ENCODE measurements at regions not wholly inside any gene's neighbourhood (a gene's known extent, or its start where the extent isn't known, plus 50 kb on each side); places are given as distances from the start of the nearest gene placed in this dataset.

GRCh38 chrX:7789200-7789599 lies 53.8 kb upstream of the VCX start:
- Histone ChIP-seq H3K4me1 (ENCODE audit: control insufficient read depth in 1 of 2, insufficient read depth in 2 of 2, low read length in 2 of 2) (no peaks in the 10 kb centered on the region), H3K9me3 (ENCODE audit: control insufficient read depth in 1 of 2, low read length in 2 of 2) (no peaks in the 10 kb centered on the region), H3K27ac (ENCODE audit: low read depth, low read length) (no peak overlapping the region), H3K27me3 (ENCODE audit: control insufficient read depth in 1 of 2, insufficient read depth in 2 of 2, low read length in 2 of 2) (no peaks in the 10 kb centered on the region), H3K4me3 (ENCODE audit: low read depth in 1 of 2, low read length in 2 of 2) (no peak overlapping the region), H3K36me3 (ENCODE audit: control insufficient read depth in 1 of 2, insufficient read depth in 2 of 2, low read length in 2 of 2) (no peaks in the 10 kb centered on the region), H3K9ac (ENCODE audit: low read depth in 1 of 2, low read length in 2 of 2) (no peak overlapping the region)

GRCh38 chrX:7788334-7788733 lies 54.6 kb upstream of the VCX start:
- Histone ChIP-seq H3K27me3 (ENCODE audit: control insufficient read depth in 1 of 2, insufficient read depth in 2 of 2, low read length in 2 of 2) (no peaks in the 10 kb centered on the region), H3K4me3 (ENCODE audit: low read depth in 1 of 2, low read length in 2 of 2) (no peak overlapping the region), H3K4me1 (ENCODE audit: control insufficient read depth in 1 of 2, insufficient read depth in 2 of 2, low read length in 2 of 2) (no peaks in the 10 kb centered on the region), H3K9me3 (ENCODE audit: control insufficient read depth in 1 of 2, low read length in 2 of 2) (no peaks in the 10 kb centered on the region), H3K9ac (ENCODE audit: low read depth in 1 of 2, low read length in 2 of 2) (no peak overlapping the region), H3K27ac (ENCODE audit: low read depth, low read length) (no peak overlapping the region), H3K36me3 (ENCODE audit: control insufficient read depth in 1 of 2, insufficient read depth in 2 of 2, low read length in 2 of 2) (no peaks in the 10 kb centered on the region)

- no peaks in the 10 kb centered on the region for H3K27me3 ChIP-seq (ENCODE audit: control insufficient read depth in 1 of 2, insufficient read depth in 2 of 2, low read length in 2 of 2)
- H3K27ac ChIP-seq (ENCODE audit: low read depth, low read length), result no peak overlapping the region
- no peak overlapping the region for H3K9ac ChIP-seq (ENCODE audit: low read depth in 1 of 2, low read length in 2 of 2)
- no peaks in the 10 kb centered on the region for H3K36me3 ChIP-seq (ENCODE audit: control insufficient read depth in 1 of 2, insufficient read depth in 2 of 2, low read length in 2 of 2)
- H3K4me3 ChIP-seq (ENCODE audit: low read depth in 1 of 2, low read length in 2 of 2), result no peak overlapping the region
- H3K4me1 ChIP-seq (ENCODE audit: control insufficient read depth in 1 of 2, insufficient read depth in 2 of 2, low read length in 2 of 2), result no peaks in the 10 kb centered on the region
- no peaks in the 10 kb centered on the region for H3K9me3 ChIP-seq (ENCODE audit: control insufficient read depth in 1 of 2, low read length in 2 of 2)
Observed at GRCh38 chrX:7787714-7788113, 55.3 kb upstream of the VCX start.

GRCh38 chrX:7784580-7784979 lies 58.4 kb upstream of the VCX start:
- no peaks in the 10 kb centered on the region for H3K9me3 ChIP-seq (ENCODE audit: control insufficient read depth in 1 of 2, low read length in 2 of 2)

GRCh38 chrX:7779644-7780043 lies 63.3 kb upstream of the VCX start:
- Histone ChIP-seq H3K9ac (ENCODE audit: low read depth in 1 of 2, low read length in 2 of 2) (no peak overlapping the region), H3K4me3 (ENCODE audit: low read depth in 1 of 2, low read length in 2 of 2) (no peak overlapping the region), H3K27ac (ENCODE audit: low read depth, low read length) (no peak overlapping the region), H3K27me3 (ENCODE audit: control insufficient read depth in 1 of 2, insufficient read depth in 2 of 2, low read length in 2 of 2) (no peaks in the 10 kb centered on the region), H3K4me1 (ENCODE audit: control insufficient read depth in 1 of 2, insufficient read depth in 2 of 2, low read length in 2 of 2) (no peaks in the 10 kb centered on the region), H3K36me3 (ENCODE audit: control insufficient read depth in 1 of 2, insufficient read depth in 2 of 2, low read length in 2 of 2) (no peaks in the 10 kb centered on the region), H3K9me3 (ENCODE audit: control insufficient read depth in 1 of 2, low read length in 2 of 2) (no peaks in the 10 kb centered on the region)

More at GRCh38 chrX:7784580-7784979, 58.4 kb upstream of the VCX start:
- Histone ChIP-seq H3K27me3 (ENCODE audit: control insufficient read depth in 1 of 2, insufficient read depth in 2 of 2, low read length in 2 of 2) (no peaks in the 10 kb centered on the region), H3K27ac (ENCODE audit: low read depth, low read length) (no peak overlapping the region), H3K36me3 (ENCODE audit: control insufficient read depth in 1 of 2, insufficient read depth in 2 of 2, low read length in 2 of 2) (no peaks in the 10 kb centered on the region), H3K9ac (ENCODE audit: low read depth in 1 of 2, low read length in 2 of 2) (no peak overlapping the region), H3K4me1 (ENCODE audit: control insufficient read depth in 1 of 2, insufficient read depth in 2 of 2, low read length in 2 of 2) (no peaks in the 10 kb centered on the region), H3K4me3 (ENCODE audit: low read depth in 1 of 2, low read length in 2 of 2) (no peak overlapping the region)

- H3K9ac ChIP-seq (ENCODE audit: low read depth in 1 of 2, low read length in 2 of 2), result no peak overlapping the region
- H3K36me3 ChIP-seq (ENCODE audit: control insufficient read depth in 1 of 2, insufficient read depth in 2 of 2, low read length in 2 of 2), result no peaks in the 10 kb centered on the region
- H3K4me3 ChIP-seq (ENCODE audit: low read depth in 1 of 2, low read length in 2 of 2), result no peak overlapping the region
- H3K27me3 ChIP-seq (ENCODE audit: control insufficient read depth in 1 of 2, insufficient read depth in 2 of 2, low read length in 2 of 2), result no peaks in the 10 kb centered on the region
- no peaks in the 10 kb centered on the region for H3K4me1 ChIP-seq (ENCODE audit: control insufficient read depth in 1 of 2, insufficient read depth in 2 of 2, low read length in 2 of 2)
- no peak overlapping the region for H3K27ac ChIP-seq (ENCODE audit: low read depth, low read length)
- H3K9me3 ChIP-seq (ENCODE audit: control insufficient read depth in 1 of 2, low read length in 2 of 2), result no peaks in the 10 kb centered on the region
Observed at GRCh38 chrX:7775987-7776386, 67.0 kb upstream of the VCX start.

- Histone ChIP-seq H3K9me3 (ENCODE audit: control insufficient read depth in 1 of 2, low read length in 2 of 2) (peaks cover 0 to 3% of the 10 kb centered on the region in 2 donors), H3K9ac (ENCODE audit: low read depth in 1 of 2, low read length in 2 of 2) (no peak overlapping the region), H3K27ac (ENCODE audit: low read depth, low read length) (no peak overlapping the region), H3K27me3 (ENCODE audit: control insufficient read depth in 1 of 2, insufficient read depth in 2 of 2, low read length in 2 of 2) (no peaks in the 10 kb centered on the region), H3K4me1 (ENCODE audit: control insufficient read depth in 1 of 2, insufficient read depth in 2 of 2, low read length in 2 of 2) (no peaks in the 10 kb centered on the region), H3K4me3 (ENCODE audit: low read depth in 1 of 2, low read length in 2 of 2) (no peak overlapping the region), H3K36me3 (ENCODE audit: control insufficient read depth in 1 of 2, insufficient read depth in 2 of 2, low read length in 2 of 2) (no peaks in the 10 kb centered on the region)
Observed at GRCh38 chrX:7771788-7772438, 71.1 kb upstream of the VCX start.

- H3K4me1 ChIP-seq (ENCODE audit: control insufficient read depth in 1 of 2, insufficient read depth in 2 of 2, low read length in 2 of 2), result no peaks in the 10 kb centered on the region
- H3K9ac ChIP-seq (ENCODE audit: low read depth in 1 of 2, low read length in 2 of 2), result no peak overlapping the region
- no peak overlapping the region for H3K4me3 ChIP-seq (ENCODE audit: low read depth in 1 of 2, low read length in 2 of 2)
- no peaks in the 10 kb centered on the region for H3K27me3 ChIP-seq (ENCODE audit: control insufficient read depth in 1 of 2, insufficient read depth in 2 of 2, low read length in 2 of 2)
- no peaks in the 10 kb centered on the region for H3K9me3 ChIP-seq (ENCODE audit: control insufficient read depth in 1 of 2, low read length in 2 of 2)
- H3K36me3 ChIP-seq (ENCODE audit: control insufficient read depth in 1 of 2, insufficient read depth in 2 of 2, low read length in 2 of 2), result no peaks in the 10 kb centered on the region
- no peak overlapping the region for H3K27ac ChIP-seq (ENCODE audit: low read depth, low read length)
Observed at GRCh38 chrX:7759830-7760229, 83.1 kb upstream of the VCX start.

GRCh38 chrX:7746856-7747255 lies 96.1 kb upstream of the VCX start:
- Histone ChIP-seq H3K27ac (ENCODE audit: low read depth, low read length) (no peak overlapping the region), H3K4me1 (ENCODE audit: control insufficient read depth in 1 of 2, insufficient read depth in 2 of 2, low read length in 2 of 2) (no peaks in the 10 kb centered on the region)

GRCh38 chrX:7730071-7730470 lies 112.9 kb upstream of the VCX start:
- H3K4me3 ChIP-seq (ENCODE audit: low read depth in 1 of 2, low read length in 2 of 2), result no peak overlapping the region
- H3K27ac ChIP-seq (ENCODE audit: low read depth, low read length), result no peak overlapping the region
- H3K36me3 ChIP-seq (ENCODE audit: control insufficient read depth in 1 of 2, insufficient read depth in 2 of 2, low read length in 2 of 2), result no peaks in the 10 kb centered on the region
- no peaks in the 10 kb centered on the region for H3K9me3 ChIP-seq (ENCODE audit: control insufficient read depth in 1 of 2, low read length in 2 of 2)
- no peak overlapping the region for H3K9ac ChIP-seq (ENCODE audit: low read depth in 1 of 2, low read length in 2 of 2)
- H3K4me1 ChIP-seq (ENCODE audit: control insufficient read depth in 1 of 2, insufficient read depth in 2 of 2, low read length in 2 of 2), result no peaks in the 10 kb centered on the region
- no peaks in the 10 kb centered on the region for H3K27me3 ChIP-seq (ENCODE audit: control insufficient read depth in 1 of 2, insufficient read depth in 2 of 2, low read length in 2 of 2)

More at GRCh38 chrX:7746856-7747255, 96.1 kb upstream of the VCX start:
- H3K27me3 ChIP-seq (ENCODE audit: control insufficient read depth in 1 of 2, insufficient read depth in 2 of 2, low read length in 2 of 2), result no peaks in the 10 kb centered on the region
- H3K9me3 ChIP-seq (ENCODE audit: control insufficient read depth in 1 of 2, low read length in 2 of 2), result no peaks in the 10 kb centered on the region
- no peak overlapping the region for H3K9ac ChIP-seq (ENCODE audit: low read depth in 1 of 2, low read length in 2 of 2)
- H3K4me3 ChIP-seq (ENCODE audit: low read depth in 1 of 2, low read length in 2 of 2), result no peak overlapping the region
- H3K36me3 ChIP-seq (ENCODE audit: control insufficient read depth in 1 of 2, insufficient read depth in 2 of 2, low read length in 2 of 2), result no peaks in the 10 kb centered on the region

- Histone ChIP-seq H3K9me3 (ENCODE audit: control insufficient read depth in 1 of 2, low read length in 2 of 2) (no peaks in the 10 kb centered on the region), H3K36me3 (ENCODE audit: control insufficient read depth in 1 of 2, insufficient read depth in 2 of 2, low read length in 2 of 2) (no peaks in the 10 kb centered on the region), H3K4me3 (ENCODE audit: low read depth in 1 of 2, low read length in 2 of 2) (no peak overlapping the region), H3K4me1 (ENCODE audit: control insufficient read depth in 1 of 2, insufficient read depth in 2 of 2, low read length in 2 of 2) (no peaks in the 10 kb centered on the region), H3K9ac (ENCODE audit: low read depth in 1 of 2, low read length in 2 of 2) (no peak overlapping the region), H3K27ac (ENCODE audit: low read depth, low read length) (no peak overlapping the region), H3K27me3 (ENCODE audit: control insufficient read depth in 1 of 2, insufficient read depth in 2 of 2, low read length in 2 of 2) (no peaks in the 10 kb centered on the region)
Observed at GRCh38 chrX:7720519-7720918, 122.5 kb upstream of the VCX start.

Data from duodenal mucosa (tissue), 2 donors.